ENCODE measurements at regions not wholly inside any gene's neighbourhood (a gene's known extent, or its start where the extent isn't known, plus 50 kb on each side); places are given as distances from the start of the nearest gene placed in this dataset.

- TF ChIP-seq CTCF (conservative IDR thresholded peaks at IDR 0.05; ENCODE audit: low read depth, low read length) = no peak
- no peak for TF ChIP-seq EZH2 (IDR thresholded peaks at IDR 0.05; ENCODE audit: low read length, unreplicated experiment)
- TF ChIP-seq EZH2phosphoT487 (IDR thresholded peaks at IDR 0.05; ENCODE audit: borderline replicate concordance, low read length) = no peak
Measured at GRCh38 chr9:130766021-130766926, 68.8 kb upstream of the ABL1 start.

Data from PC-3 (cell line).